Loucy (cell line): ENCODE measurements at regions not wholly inside any gene's neighbourhood (a gene's known extent, or its start where the extent isn't known, plus 50 kb on each side); places are given as distances from the start of the nearest gene placed in this dataset.

Source experiments
- EZH2phosphoT487 ChIP-seq: fragments of 200-600 bp; IDR thresholded peaks from 2 replicates; pipeline ENCODE4 v1.6.1; 2018; ENCODE audit warnings: antibody characterized with exemption, mild to moderate bottlenecking, moderate library complexity, borderline replicate concordance
- TF ChIP-seq, protein P1 (sequence below): fragments of 200-600 bp; sonication (generic); conservative IDR thresholded peaks from 2 replicates; pipeline ENCODE4 v1.5.1; 2014; ENCODE audit warnings: mild to moderate bottlenecking, antibody characterized with exemption, low read length

DNA sequence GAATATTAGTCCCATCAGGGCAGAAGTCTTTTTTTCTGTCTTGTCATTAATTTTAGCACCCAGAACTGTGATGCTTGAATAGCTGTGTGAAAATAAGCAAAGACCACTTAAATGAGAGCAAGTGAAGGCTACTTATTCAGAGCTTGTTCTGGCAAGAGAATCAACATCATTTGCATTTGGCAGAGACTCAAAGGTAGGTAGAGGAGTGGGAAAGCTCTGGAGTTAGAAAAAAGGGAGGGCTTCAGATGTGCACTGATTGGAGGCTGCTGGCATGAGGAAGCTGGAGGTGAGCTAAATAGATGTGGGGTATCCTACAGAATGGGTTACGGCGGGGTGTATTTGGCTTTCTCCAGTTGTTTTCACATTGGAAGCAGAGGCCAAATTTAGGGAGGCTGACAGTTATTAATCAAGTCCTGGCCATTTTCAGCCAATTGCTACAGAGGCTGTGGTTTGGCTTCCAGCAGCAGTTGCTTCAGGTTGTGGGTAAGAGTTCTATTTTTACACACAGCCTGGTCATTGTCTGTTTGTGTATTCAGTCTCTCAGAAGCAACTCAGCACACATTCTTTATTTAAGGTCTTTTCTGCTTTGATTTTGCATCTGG lies 254.3 kb downstream of the BTBD3 start:
- TF ChIP-seq, protein P1, sequence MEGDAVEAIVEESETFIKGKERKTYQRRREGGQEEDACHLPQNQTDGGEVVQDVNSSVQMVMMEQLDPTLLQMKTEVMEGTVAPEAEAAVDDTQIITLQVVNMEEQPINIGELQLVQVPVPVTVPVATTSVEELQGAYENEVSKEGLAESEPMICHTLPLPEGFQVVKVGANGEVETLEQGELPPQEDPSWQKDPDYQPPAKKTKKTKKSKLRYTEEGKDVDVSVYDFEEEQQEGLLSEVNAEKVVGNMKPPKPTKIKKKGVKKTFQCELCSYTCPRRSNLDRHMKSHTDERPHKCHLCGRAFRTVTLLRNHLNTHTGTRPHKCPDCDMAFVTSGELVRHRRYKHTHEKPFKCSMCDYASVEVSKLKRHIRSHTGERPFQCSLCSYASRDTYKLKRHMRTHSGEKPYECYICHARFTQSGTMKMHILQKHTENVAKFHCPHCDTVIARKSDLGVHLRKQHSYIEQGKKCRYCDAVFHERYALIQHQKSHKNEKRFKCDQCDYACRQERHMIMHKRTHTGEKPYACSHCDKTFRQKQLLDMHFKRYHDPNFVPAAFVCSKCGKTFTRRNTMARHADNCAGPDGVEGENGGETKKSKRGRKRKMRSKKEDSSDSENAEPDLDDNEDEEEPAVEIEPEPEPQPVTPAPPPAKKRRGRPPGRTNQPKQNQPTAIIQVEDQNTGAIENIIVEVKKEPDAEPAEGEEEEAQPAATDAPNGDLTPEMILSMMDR: no peak
- no peak for TF ChIP-seq EZH2phosphoT487
